ENCODE measurements at regions not wholly inside any gene's neighbourhood (a gene's known extent, or its start where the extent isn't known, plus 50 kb on each side); places are given as distances from the start of the nearest gene placed in this dataset.

GRCh38 chr1:175894581-175894980, 151.2 kb upstream of the TNR start:
- TF ChIP-seq EZH2 (IDR thresholded peaks at IDR 0.05; ENCODE audit: low read depth, low read length, severe bottlenecking) (no peak), GABPA (IDR thresholded peaks at IDR 0.05; ENCODE audit: borderline replicate concordance, insufficient read depth, low read length) (no peak), TAF7 (optimal IDR thresholded peaks at IDR 0.05; ENCODE audit: borderline replicate concordance, low read depth, low read length) (no peak), JUND (IDR thresholded peaks at IDR 0.05; ENCODE audit: low read length) (no peak), EP300 (IDR thresholded peaks at IDR 0.05; ENCODE audit: borderline replicate concordance in 1 of 2, low read depth in 2 of 2, low read length in 2 of 2) (no peak), POLR2AphosphoS5 (IDR thresholded peaks at IDR 0.05; ENCODE audit: low read depth, low read length) (no peak), YY1 (IDR thresholded peaks at IDR 0.05; ENCODE audit: low read depth, low read length) (no peak), RFX5 (IDR thresholded peaks at IDR 0.05; ENCODE audit: borderline replicate concordance, low read depth, low read length) (no peak), POLR2A (IDR thresholded peaks at IDR 0.05; ENCODE audit: control extremely low read depth in 1 of 2, low read depth in 2 of 2, low read length in 2 of 2) (no peak), CTCF (IDR thresholded peaks at IDR 0.05; ENCODE audit: control extremely low read depth in 1 of 3, insufficient read depth in 1 of 3, low read depth in 1 of 3, low read length in 3 of 3) (no peak), MAX (IDR thresholded peaks at IDR 0.05) (no peak), CEBPB (IDR thresholded peaks at IDR 0.05; ENCODE audit: low read depth, low read length) (no peak), RAD21 (IDR thresholded peaks at IDR 0.05 in 1 of 2, conservative IDR thresholded peaks at IDR 0.05 in 1 of 2; ENCODE audit: low read depth in 2 of 2, low read length in 2 of 2) (no peak), TCF12 (IDR thresholded peaks at IDR 0.05; ENCODE audit: low read depth, low read length) (no peak)
